ENCODE measurements at regions not wholly inside any gene's neighbourhood (a gene's known extent, or its start where the extent isn't known, plus 50 kb on each side); places are given as distances from the start of the nearest gene placed in this dataset.

DNA sequence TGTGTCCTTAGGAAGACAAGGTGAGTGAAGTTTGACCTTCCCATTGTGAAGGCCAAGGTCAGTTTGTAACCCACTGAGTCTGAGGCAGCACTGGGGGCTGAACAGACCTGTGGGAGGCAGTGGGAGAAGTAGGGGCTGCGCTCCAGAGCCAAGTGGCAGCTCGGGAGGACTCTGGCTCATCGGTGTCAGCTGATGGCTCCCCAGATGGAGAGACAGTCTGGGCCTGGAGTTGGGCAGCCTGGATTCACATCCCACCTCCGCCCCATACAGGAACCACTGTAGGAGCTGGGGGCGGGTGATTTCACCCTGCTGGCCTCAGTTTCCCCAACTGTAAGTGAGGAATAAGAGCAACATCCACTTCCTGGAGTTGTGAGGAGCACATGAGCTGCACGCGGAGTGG lies 128.4 kb downstream of the FOXL1 start:
- no peak for TF ChIP-seq POLR2A (IDR thresholded peaks at IDR 0.05)
- no peak for TF ChIP-seq CTCF (IDR thresholded peaks at IDR 0.05)

Measured in vagina (tissue), 2 donors.